Nephron progenitor cell (in vitro differentiated cells): ENCODE measurements at regions not wholly inside any gene's neighbourhood (a gene's known extent, or its start where the extent isn't known, plus 50 kb on each side); places are given as distances from the start of the nearest gene placed in this dataset.

Source experiments
- DNase-seq: peaks from one replicate; pipeline ENCODE4 v3.0.0; 2021
- H3K27ac Mint-ChIP-seq: 2 replicates; pipeline ENCODE4 v1.8.0; 2021; ENCODE audit warnings: mild to moderate bottlenecking, moderate library complexity, mixed read lengths
- H3K27me3 Mint-ChIP-seq: 2 replicates; pipeline ENCODE4 v1.8.0; 2021; ENCODE audit warnings: mild to moderate bottlenecking, low read depth, mixed read lengths; ENCODE audit not compliant: poor library complexity
- H3K36me3 Mint-ChIP-seq: 2 replicates; pipeline ENCODE4 v1.8.0; 2021; ENCODE audit warnings: low read depth, mixed read lengths
- H3K4me1 Mint-ChIP-seq: 2 replicates; pipeline ENCODE4 v1.8.0; 2021; ENCODE audit warnings: mixed read lengths
- H3K4me3 Mint-ChIP-seq: 2 replicates; pipeline ENCODE4 v1.8.0; 2021; ENCODE audit warnings: mild to moderate bottlenecking, moderate library complexity, mixed read lengths
- H3K9me3 Mint-ChIP-seq: 2 replicates; pipeline ENCODE4 v1.8.0; 2021; ENCODE audit warnings: mild to moderate bottlenecking, moderate library complexity, mixed read lengths
- CTCF ChIP-seq: fragments of 200-600 bp; sonication (generic); IDR thresholded peaks from 2 replicates; pipeline ENCODE4 v1.5.0; 2021; ENCODE audit warnings: antibody characterized with exemption

GRCh38 chr6:100322886-100323285 is 141.8 kb downstream of the SIM1 start:
- Mint-ChIP-seq H3K27me3 (no peaks in the 10 kb centered on the region), H3K9me3 (peaks cover 37% of the 10 kb centered on the region), H3K36me3 (peaks cover 5% of the 10 kb centered on the region), H3K4me3 (no peak overlapping the region), H3K27ac (no peak overlapping the region), H3K4me1 (no peaks in the 10 kb centered on the region)
- TF ChIP-seq CTCF: no peak
- DNase-seq: no peak

DNA sequence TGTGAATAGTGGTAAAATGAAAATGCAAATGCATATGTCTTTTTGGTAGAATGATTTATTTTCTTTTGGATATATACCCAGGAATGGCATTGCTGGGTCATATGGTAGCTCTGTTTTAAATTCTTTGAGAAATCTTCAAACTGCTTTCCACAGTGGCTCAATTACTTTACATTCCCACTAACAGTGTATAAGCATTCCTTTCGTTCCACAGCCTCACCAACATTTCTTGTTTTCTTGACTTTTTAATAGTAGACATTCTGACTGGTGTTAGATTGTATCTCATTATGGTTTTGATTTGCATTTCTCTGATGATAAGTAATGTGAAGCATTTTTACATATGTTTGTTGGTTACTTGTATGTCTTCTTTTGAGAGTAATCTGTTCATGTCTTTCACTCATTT is 144.0 kb downstream of the SIM1 start:
- Mint-ChIP-seq H3K4me3 (no peak overlapping the region), H3K27me3 (no peaks in the 10 kb centered on the region), H3K27ac (no peak overlapping the region), H3K4me1 (no peaks in the 10 kb centered on the region), H3K36me3 (peaks cover 5% of the 10 kb centered on the region), H3K9me3 (peaks cover 40% of the 10 kb centered on the region)
- no peak for DNase-seq
- TF ChIP-seq CTCF: no peak

GRCh38 chr6:100317031-100317430 is 147.7 kb downstream of the SIM1 start:
- Mint-ChIP-seq H3K27ac (no peak overlapping the region), H3K4me3 (no peak overlapping the region), H3K9me3 (peaks cover 17% of the 10 kb centered on the region), H3K27me3 (peaks cover 3% of the 10 kb centered on the region), H3K36me3 (no peaks in the 10 kb centered on the region), H3K4me1 (no peaks in the 10 kb centered on the region)
- no peak for TF ChIP-seq CTCF
- DNase-seq: no peak

- Mint-ChIP-seq H3K4me3 (no peak overlapping the region), H3K4me1 (no peaks in the 10 kb centered on the region), H3K9me3 (peaks cover 4% of the 10 kb centered on the region), H3K27me3 (peaks cover 3% of the 10 kb centered on the region), H3K36me3 (no peaks in the 10 kb centered on the region), H3K27ac (no peak overlapping the region)
- TF ChIP-seq CTCF: no peak
- no peak for DNase-seq
These were observed 150.5 kb downstream of the SIM1 start for GRCh38 chr6:100314186-100314585.

DNA sequence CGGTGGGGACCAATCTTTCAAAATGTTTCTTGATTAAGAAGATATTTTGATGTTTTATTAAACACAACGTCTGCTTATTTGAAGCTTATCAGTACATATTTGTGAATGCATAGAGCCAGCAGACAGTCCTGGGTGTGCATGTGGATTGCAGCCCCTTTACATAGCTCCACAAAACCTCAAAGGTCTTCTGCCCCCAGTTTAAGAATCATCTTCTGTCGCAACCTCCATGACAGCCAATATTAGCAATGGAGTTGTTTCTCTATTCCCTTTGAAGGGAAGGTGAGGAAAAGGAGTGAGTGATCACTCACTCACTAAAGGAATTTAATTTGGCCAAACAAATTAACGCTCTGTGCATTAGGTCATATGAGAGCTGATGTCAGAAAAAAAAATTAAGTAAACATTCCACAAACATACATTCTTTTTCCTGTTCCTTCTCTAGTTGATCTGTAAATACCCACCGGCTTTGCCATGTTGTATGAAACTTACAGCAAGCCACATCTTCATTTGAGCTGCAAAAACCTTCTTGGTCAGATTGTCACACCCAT is 152.9 kb downstream of the SIM1 start:
- H3K9me3 Mint-ChIP-seq: no peaks in the 10 kb centered on the region
- no peak for TF ChIP-seq CTCF
- no peaks in the 10 kb centered on the region for H3K4me1 Mint-ChIP-seq
- no peak overlapping the region for H3K27ac Mint-ChIP-seq
- no peak for DNase-seq
- H3K4me3 Mint-ChIP-seq: no peak overlapping the region
- no peaks in the 10 kb centered on the region for H3K36me3 Mint-ChIP-seq
- peaks cover 3% of the 10 kb centered on the region for H3K27me3 Mint-ChIP-seq

DNA sequence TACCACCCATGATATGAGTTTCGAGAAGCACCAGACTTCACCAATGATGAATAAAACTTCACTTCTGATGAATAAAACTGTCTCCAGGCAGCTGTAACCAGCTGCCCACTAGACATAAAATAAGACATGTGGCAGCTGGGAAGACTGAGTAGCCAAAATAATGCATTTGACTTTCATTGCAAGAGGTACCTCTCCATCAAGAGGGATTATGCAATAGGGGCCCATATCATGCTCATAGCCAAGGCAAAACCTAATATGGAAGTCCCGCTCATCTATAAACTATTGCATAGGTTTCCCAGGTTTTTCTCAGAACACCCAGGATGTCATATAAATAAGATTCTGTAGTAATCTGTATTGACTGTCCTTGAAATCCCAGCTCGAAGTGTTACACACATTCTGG is 155.5 kb downstream of the SIM1 start:
- Mint-ChIP-seq H3K27ac (no peak overlapping the region), H3K27me3 (peaks cover 3% of the 10 kb centered on the region), H3K4me3 (no peak overlapping the region), H3K9me3 (no peaks in the 10 kb centered on the region), H3K36me3 (no peaks in the 10 kb centered on the region), H3K4me1 (peaks cover 14% of the 10 kb centered on the region)
- no peak for DNase-seq
- no peak for TF ChIP-seq CTCF
